ENCODE measurements at regions not wholly inside any gene's neighbourhood (a gene's known extent, or its start where the extent isn't known, plus 50 kb on each side); places are given as distances from the start of the nearest gene placed in this dataset.

GRCh38 chr10:118505363-118505762, 90.1 kb downstream of the PRLHR start:
- H3K4me3 ChIP-seq (replicated peaks; ENCODE audit: low read depth, low read length): no peak overlapping the region
- no peaks in the 10 kb centered on the region for H3K36me3 ChIP-seq (ENCODE audit: control insufficient read depth, insufficient read depth, low read length)
- no peak for DNase-seq (ENCODE audit: extremely low read depth, insufficient read length)
- no peak for TF ChIP-seq CTCF (IDR thresholded peaks at IDR 0.05; ENCODE audit: insufficient read depth, low read length, poor library complexity, severe bottlenecking)
- H3K27me3 ChIP-seq (replicated peaks; ENCODE audit: control insufficient read depth, insufficient read depth, low read length): no peaks in the 10 kb centered on the region

- Histone ChIP-seq H3K4me3 (replicated peaks; ENCODE audit: low read depth, low read length) (no peak overlapping the region), H3K36me3 (ENCODE audit: control insufficient read depth, insufficient read depth, low read length) (no peaks in the 10 kb centered on the region), H3K27me3 (replicated peaks; ENCODE audit: control insufficient read depth, insufficient read depth, low read length) (no peaks in the 10 kb centered on the region)
- TF ChIP-seq CTCF (IDR thresholded peaks at IDR 0.05; ENCODE audit: insufficient read depth, low read length, poor library complexity, severe bottlenecking): no peak
- DNase-seq (ENCODE audit: extremely low read depth, insufficient read length): no peak
These were observed 90.8 kb downstream of the PRLHR start for GRCh38 chr10:118504467-118505205.

- H3K4me3 ChIP-seq (replicated peaks; ENCODE audit: low read depth, low read length): no peak overlapping the region
- no peaks in the 10 kb centered on the region for H3K36me3 ChIP-seq (ENCODE audit: control insufficient read depth, insufficient read depth, low read length)
- DNase-seq (ENCODE audit: extremely low read depth, insufficient read length): no peak
- H3K27me3 ChIP-seq (replicated peaks; ENCODE audit: control insufficient read depth, insufficient read depth, low read length): no peaks in the 10 kb centered on the region
- no peak for TF ChIP-seq CTCF (IDR thresholded peaks at IDR 0.05; ENCODE audit: insufficient read depth, low read length, poor library complexity, severe bottlenecking)
These were observed 91.4 kb downstream of the PRLHR start for GRCh38 chr10:118504044-118504443.

- Histone ChIP-seq H3K36me3 (ENCODE audit: control insufficient read depth, insufficient read depth, low read length) (no peaks in the 10 kb centered on the region), H3K4me3 (replicated peaks; ENCODE audit: low read depth, low read length) (no peak overlapping the region), H3K27me3 (replicated peaks; ENCODE audit: control insufficient read depth, insufficient read depth, low read length) (no peaks in the 10 kb centered on the region)
- no peak for DNase-seq (ENCODE audit: extremely low read depth, insufficient read length)
- TF ChIP-seq CTCF (IDR thresholded peaks at IDR 0.05; ENCODE audit: insufficient read depth, low read length, poor library complexity, severe bottlenecking): no peak
These were observed 92.3 kb downstream of the PRLHR start for GRCh38 chr10:118503192-118503591.

GRCh38 chr10:118501637-118502440, 93.6 kb downstream of the PRLHR start:
- TF ChIP-seq CTCF (IDR thresholded peaks at IDR 0.05; ENCODE audit: insufficient read depth, low read length, poor library complexity, severe bottlenecking): no peak
- Histone ChIP-seq H3K4me3 (replicated peaks; ENCODE audit: low read depth, low read length) (no peak overlapping the region), H3K27me3 (replicated peaks; ENCODE audit: control insufficient read depth, insufficient read depth, low read length) (no peaks in the 10 kb centered on the region), H3K36me3 (ENCODE audit: control insufficient read depth, insufficient read depth, low read length) (no peaks in the 10 kb centered on the region)
- DNase-seq (ENCODE audit: extremely low read depth, insufficient read length): no peak
